ENCODE measurements at regions not wholly inside any gene's neighbourhood (a gene's known extent, or its start where the extent isn't known, plus 50 kb on each side); places are given as distances from the start of the nearest gene placed in this dataset.

DNA sequence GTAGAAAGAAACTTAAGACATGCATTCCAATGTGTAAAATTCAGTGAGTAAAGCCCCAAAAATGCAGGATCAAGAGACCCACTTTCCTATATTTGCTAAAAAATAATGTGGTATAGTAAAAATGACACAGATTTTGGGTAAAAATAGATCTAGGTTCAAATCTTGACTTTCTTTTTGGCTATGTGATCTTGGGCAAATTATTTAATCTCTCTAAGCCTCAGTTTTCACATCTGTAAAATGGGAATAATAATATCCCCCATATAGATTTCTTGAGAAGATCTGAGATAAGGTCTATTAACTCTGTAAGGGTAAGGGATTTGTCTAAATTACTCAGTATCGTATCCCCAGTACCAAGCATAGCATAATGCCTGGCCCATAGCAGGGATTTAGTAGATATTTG lies 172.3 kb downstream of the CARTPT start:
- in situ Hi-C loops (cut with HindIII; ENCODE audit: extremely low pct_ligation_motif_present, low pct_unique_long_range_greater_than_20kb) (no loop called here), intact Hi-C loops (cut with micrococcal nuclease; ENCODE audit: unreplicated experiment) (no loop called here)
- Histone ChIP-seq H3K27ac (ENCODE audit: extremely low read length, insufficient read depth, low read length) (no peak overlapping the region), H3K36me3 (replicated peaks in 1 of 2; ENCODE audit: control insufficient read depth in 1 of 2, insufficient read depth in 2 of 2, low read length in 2 of 2) (no peaks in the 10 kb centered on the region), H4K20me1 (ENCODE audit: insufficient read depth, low read length) (no peaks in the 10 kb centered on the region), H2AFZ (ENCODE audit: low read length) (no peak overlapping the region), H3K4me2 (ENCODE audit: low read depth, low read length) (no peak overlapping the region), H3K4me1 (ENCODE audit: insufficient read depth, low read length) (no peaks in the 10 kb centered on the region), H3K9ac (ENCODE audit: insufficient read depth, low read depth, low read length) (no peak overlapping the region), H3K27me3 (ENCODE audit: control insufficient read depth in 1 of 2, insufficient read depth in 2 of 2, low read length in 2 of 2) (peaks cover 0 to 4% of the 10 kb centered on the region in 2 experiments; a peak in 1 of 5 replicates), H3K79me2 (ENCODE audit: insufficient read depth, low read length) (no peaks in the 10 kb centered on the region), H3K4me3 (replicated peaks in 1 of 3; ENCODE audit: insufficient read depth in 1 of 3, low read depth in 2 of 3, low read length in 3 of 3) (no peak overlapping the region), H3K9me3 (ENCODE audit: low read length) (no peaks in the 10 kb centered on the region)
- ChIA-PET POLR2A (no interaction called here), CTCF (ENCODE audit: low intra/inter-chr PET ratio, low total read pairs) (no interaction called here)
- no peak for DNase-seq (ENCODE audit: low spot score)
- TF ChIP-seq KLF16 (CRISPR knock-in tag; IDR thresholded peaks at IDR 0.05) (no peak), ZNF598 (CRISPR knock-in tag; IDR thresholded peaks at IDR 0.05; ENCODE audit: borderline replicate concordance) (no peak), SMYD3 (CRISPR knock-in tag; IDR thresholded peaks at IDR 0.05) (no peak), REST (IDR thresholded peaks at IDR 0.05; ENCODE audit: borderline replicate concordance in 1 of 2, low read depth in 1 of 2, low read length in 2 of 2) (no peak), IKZF4 (CRISPR knock-in tag; IDR thresholded peaks at IDR 0.05; ENCODE audit: borderline replicate concordance, low read depth, not compliant biosample characterization) (no peak), NR2C2 (CRISPR knock-in tag; IDR thresholded peaks at IDR 0.05; ENCODE audit: borderline replicate concordance) (no peak), ISL2 (CRISPR knock-in tag; IDR thresholded peaks at IDR 0.05) (no peak), FOXP1 (IDR thresholded peaks at IDR 0.05) (no peak), FOXP1 (CRISPR knock-in tag; IDR thresholded peaks at IDR 0.05) (no peak), MTF2 (CRISPR knock-in tag; IDR thresholded peaks at IDR 0.05; ENCODE audit: borderline replicate concordance) (no peak), DPF2 (CRISPR knock-in tag; IDR thresholded peaks at IDR 0.05; ENCODE audit: borderline replicate concordance, low read depth) (no peak), CSRNP2 (CRISPR knock-in tag; conservative IDR thresholded peaks at IDR 0.05; ENCODE audit: low read depth) (no peak), ZBTB21 (CRISPR knock-in tag; IDR thresholded peaks at IDR 0.05) (no peak), NR3C1 (CRISPR knock-in tag; IDR thresholded peaks at IDR 0.05) (no peak), ZNF354B (CRISPR knock-in tag; IDR thresholded peaks at IDR 0.05) (no peak), ZBTB42 (CRISPR knock-in tag; IDR thresholded peaks at IDR 0.05) (no peak)
- TF ChIP-seq, protein P1, sequence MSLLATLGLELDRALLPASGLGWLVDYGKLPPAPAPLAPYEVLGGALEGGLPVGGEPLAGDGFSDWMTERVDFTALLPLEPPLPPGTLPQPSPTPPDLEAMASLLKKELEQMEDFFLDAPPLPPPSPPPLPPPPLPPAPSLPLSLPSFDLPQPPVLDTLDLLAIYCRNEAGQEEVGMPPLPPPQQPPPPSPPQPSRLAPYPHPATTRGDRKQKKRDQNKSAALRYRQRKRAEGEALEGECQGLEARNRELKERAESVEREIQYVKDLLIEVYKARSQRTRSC (CRISPR knock-in tag; IDR thresholded peaks at IDR 0.05; ENCODE audit: low read depth): no peak
- TF ChIP-seq, protein P2, sequence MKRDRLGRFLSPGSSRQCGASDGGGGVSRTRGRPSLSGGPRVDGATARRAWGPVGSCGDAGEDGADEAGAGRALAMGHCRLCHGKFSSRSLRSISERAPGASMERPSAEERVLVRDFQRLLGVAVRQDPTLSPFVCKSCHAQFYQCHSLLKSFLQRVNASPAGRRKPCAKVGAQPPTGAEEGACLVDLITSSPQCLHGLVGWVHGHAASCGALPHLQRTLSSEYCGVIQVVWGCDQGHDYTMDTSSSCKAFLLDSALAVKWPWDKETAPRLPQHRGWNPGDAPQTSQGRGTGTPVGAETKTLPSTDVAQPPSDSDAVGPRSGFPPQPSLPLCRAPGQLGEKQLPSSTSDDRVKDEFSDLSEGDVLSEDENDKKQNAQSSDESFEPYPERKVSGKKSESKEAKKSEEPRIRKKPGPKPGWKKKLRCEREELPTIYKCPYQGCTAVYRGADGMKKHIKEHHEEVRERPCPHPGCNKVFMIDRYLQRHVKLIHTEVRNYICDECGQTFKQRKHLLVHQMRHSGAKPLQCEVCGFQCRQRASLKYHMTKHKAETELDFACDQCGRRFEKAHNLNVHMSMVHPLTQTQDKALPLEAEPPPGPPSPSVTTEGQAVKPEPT (CRISPR knock-in tag; IDR thresholded peaks at IDR 0.05; ENCODE audit: low read depth): no peak
- no peak for ATAC-seq
- no TSS peak for BruUV-seq (replicated peaks)
- FAIRE-seq: no peak
- WGBS (ENCODE audit: low lambda C conversion rate): 4% methylated on average over 1 of the region's 1 CpG
